Panc1 (cell line): ENCODE measurements at regions not wholly inside any gene's neighbourhood (a gene's known extent, or its start where the extent isn't known, plus 50 kb on each side); places are given as distances from the start of the nearest gene placed in this dataset.

Source experiments
- ATAC-seq: fragments of 200-7000 bp; cut with Tn5 transposase; 2 replicates; pipeline ENCODE4 v1.9.1; 2020; ENCODE audit warnings: mild to moderate bottlenecking, moderate library complexity
- BruUV-seq: library from RNA; stranded (reverse); fragments of 400-500 nt; replicated peaks from 2 replicates; lab custom pipeline; 2021; lab: Mats Ljungman, UMichigan
- CTCF ChIA-PET: fragments of 300-600 bp; sonication (Branson Sonifier 250); formaldehyde crosslinking; loops from one replicate; lab custom pipeline; 2022; ENCODE audit warnings: antibody characterized with exemption; lab: Charles Lee
- POLR2A ChIA-PET: fragments of 300-600 bp; sonication (Branson Sonifier 250); formaldehyde crosslinking; loops from one replicate; lab custom pipeline; 2022; ENCODE audit warnings: antibody characterized with exemption; lab: Charles Lee
- DNase-seq: peaks from one replicate; pipeline ENCODE4 v3.0.0-alpha.2; 2010; ENCODE audit warnings: low read depth, low spot score
- H3K27ac ChIP-seq: 2 replicates; pipeline ENCODE4 v1.5.1; 2011; ENCODE audit warnings: mild to moderate bottlenecking, low read length, inconsistent platforms
- H3K27me3 ChIP-seq: fragments of 200-500 bp; sonication (Bioruptor generic); 2 replicates; pipeline ENCODE4 v1.6.0; 2014; ENCODE audit warnings: low read length, inconsistent platforms; ENCODE audit not compliant: control insufficient read depth, insufficient read depth
- H3K36me3 ChIP-seq: fragments of 200-500 bp; sonication (Bioruptor generic); 2 replicates; pipeline ENCODE4 v1.5.1; 2014; ENCODE audit warnings: inconsistent platforms, mild to moderate bottlenecking, low read length, moderate library complexity; ENCODE audit not compliant: control insufficient read depth, insufficient read depth
- H3K4me1 ChIP-seq: 2 replicates; pipeline ENCODE4 v1.5.1; 2011; ENCODE audit warnings: inconsistent platforms, mild to moderate bottlenecking, low read length, moderate library complexity; ENCODE audit not compliant: control insufficient read depth, insufficient read depth
- H3K4me3 ChIP-seq, 2 experiments: 2 replicates each; pipeline ENCODE4 v1.5.1; 2011 to 2012; ENCODE audit warnings: low read depth in 2 of 2, low read length in 2 of 2, mild to moderate bottlenecking in 2 of 2, inconsistent platforms in 1 of 2, moderate library complexity in 1 of 2
- H3K9me3 ChIP-seq: fragments of 200-500 bp; sonication (Bioruptor generic); 2 replicates; pipeline ENCODE4 v1.5.1; 2014; ENCODE audit warnings: low read depth, mild to moderate bottlenecking, inconsistent platforms, low read length, moderate library complexity; ENCODE audit not compliant: control insufficient read depth, insufficient read depth
- POLR2AphosphoS5 ChIP-seq: IDR thresholded peaks from 2 replicates; pipeline ENCODE4 v1.6.1; 2012; ENCODE audit warnings: mild to moderate bottlenecking, low read depth, low read length, moderate library complexity
- SIN3A ChIP-seq: IDR thresholded peaks from 2 replicates; pipeline ENCODE4 v1.6.1; 2012; ENCODE audit warnings: low read depth, mild to moderate bottlenecking, low read length, moderate library complexity, borderline replicate concordance; ENCODE audit not compliant: insufficient read depth
- TCF7L2 ChIP-seq: IDR thresholded peaks from 2 replicates; pipeline ENCODE4 v1.6.1; 2011; ENCODE audit warnings: mild to moderate bottlenecking, low read depth, low read length, inconsistent platforms
- in situ Hi-C: cut with HindIII; loops from 2 replicates; pipeline ENCODE4 v1.10.0; 2016; ENCODE audit warnings: low sequenced_read_pairs, low pct_unique_long_range_greater_than_20kb
- intact Hi-C: fragments of 100-400 bp; cut with micrococcal nuclease; formaldehyde crosslinking; loops from one replicate; pipeline ENCODE4 v1.10.0; 2022; ENCODE audit not compliant: unreplicated experiment
- TF ChIP-seq, protein P1 (sequence below), 2 experiments: IDR thresholded peaks; 2 replicates each; pipeline ENCODE4 v1.6.1; 2011 to 2012; ENCODE audit warnings: low read depth in 2 of 2, control low read depth in 1 of 2, low read length in 1 of 2, mild to moderate bottlenecking in 1 of 2, moderate library complexity in 1 of 2; ENCODE audit not compliant: insufficient read depth in 1 of 2
- TF ChIP-seq, protein P2 (sequence below): fragments of 450-650 bp; IDR thresholded peaks from 2 replicates; pipeline ENCODE4 v1.5.1; 2017; ENCODE audit warnings: mild to moderate bottlenecking

DNA sequence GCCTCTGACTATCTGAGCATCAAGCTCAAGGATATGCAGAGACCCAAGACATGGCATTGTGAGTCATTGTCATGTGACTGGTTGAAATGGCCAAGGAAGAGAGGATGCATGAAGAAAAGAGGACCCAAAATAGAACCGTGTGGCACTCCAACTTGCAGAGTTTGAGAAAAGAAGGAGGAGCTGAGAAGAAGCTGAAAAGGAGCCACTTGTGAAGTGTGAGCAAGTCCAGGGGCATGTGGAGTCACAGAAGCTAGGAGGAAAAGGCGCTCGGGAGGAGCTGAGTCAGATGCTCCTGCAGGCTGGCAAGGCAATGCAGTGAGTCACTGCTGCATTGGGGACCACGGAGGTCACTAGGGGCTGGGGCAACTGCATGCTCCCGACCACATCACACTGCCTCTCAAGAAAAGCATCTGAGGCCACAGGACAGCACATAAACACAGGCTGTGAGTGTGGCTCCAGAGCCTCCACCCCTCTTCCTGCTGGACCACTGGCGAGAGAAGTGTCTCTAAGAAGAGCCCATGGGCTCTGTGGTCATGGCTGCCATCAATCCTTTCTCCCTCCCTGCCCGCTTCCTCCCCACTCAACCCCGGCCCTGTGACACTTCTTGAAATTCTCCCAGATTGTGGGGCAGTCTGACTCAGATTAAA is 197.6 kb downstream of the DRD1 start:
- ChIA-PET CTCF (no interaction called here), POLR2A (interaction anchor here (0.6 kb wide), 1 partner anchor 139 kb away, joined by 3 read pairs; no protein-coding TSS in a partner anchor)
- TF ChIP-seq TCF7L2 (no peak), POLR2AphosphoS5 (no peak)
- TF ChIP-seq, protein P1, sequence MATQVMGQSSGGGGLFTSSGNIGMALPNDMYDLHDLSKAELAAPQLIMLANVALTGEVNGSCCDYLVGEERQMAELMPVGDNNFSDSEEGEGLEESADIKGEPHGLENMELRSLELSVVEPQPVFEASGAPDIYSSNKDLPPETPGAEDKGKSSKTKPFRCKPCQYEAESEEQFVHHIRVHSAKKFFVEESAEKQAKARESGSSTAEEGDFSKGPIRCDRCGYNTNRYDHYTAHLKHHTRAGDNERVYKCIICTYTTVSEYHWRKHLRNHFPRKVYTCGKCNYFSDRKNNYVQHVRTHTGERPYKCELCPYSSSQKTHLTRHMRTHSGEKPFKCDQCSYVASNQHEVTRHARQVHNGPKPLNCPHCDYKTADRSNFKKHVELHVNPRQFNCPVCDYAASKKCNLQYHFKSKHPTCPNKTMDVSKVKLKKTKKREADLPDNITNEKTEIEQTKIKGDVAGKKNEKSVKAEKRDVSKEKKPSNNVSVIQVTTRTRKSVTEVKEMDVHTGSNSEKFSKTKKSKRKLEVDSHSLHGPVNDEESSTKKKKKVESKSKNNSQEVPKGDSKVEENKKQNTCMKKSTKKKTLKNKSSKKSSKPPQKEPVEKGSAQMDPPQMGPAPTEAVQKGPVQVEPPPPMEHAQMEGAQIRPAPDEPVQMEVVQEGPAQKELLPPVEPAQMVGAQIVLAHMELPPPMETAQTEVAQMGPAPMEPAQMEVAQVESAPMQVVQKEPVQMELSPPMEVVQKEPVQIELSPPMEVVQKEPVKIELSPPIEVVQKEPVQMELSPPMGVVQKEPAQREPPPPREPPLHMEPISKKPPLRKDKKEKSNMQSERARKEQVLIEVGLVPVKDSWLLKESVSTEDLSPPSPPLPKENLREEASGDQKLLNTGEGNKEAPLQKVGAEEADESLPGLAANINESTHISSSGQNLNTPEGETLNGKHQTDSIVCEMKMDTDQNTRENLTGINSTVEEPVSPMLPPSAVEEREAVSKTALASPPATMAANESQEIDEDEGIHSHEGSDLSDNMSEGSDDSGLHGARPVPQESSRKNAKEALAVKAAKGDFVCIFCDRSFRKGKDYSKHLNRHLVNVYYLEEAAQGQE (IDR thresholded peaks at IDR 0.05; ENCODE audit: insufficient read depth in 1 of 2, low read depth in 2 of 2, low read length in 1 of 2), result no peak
- TF ChIP-seq, protein P2, sequence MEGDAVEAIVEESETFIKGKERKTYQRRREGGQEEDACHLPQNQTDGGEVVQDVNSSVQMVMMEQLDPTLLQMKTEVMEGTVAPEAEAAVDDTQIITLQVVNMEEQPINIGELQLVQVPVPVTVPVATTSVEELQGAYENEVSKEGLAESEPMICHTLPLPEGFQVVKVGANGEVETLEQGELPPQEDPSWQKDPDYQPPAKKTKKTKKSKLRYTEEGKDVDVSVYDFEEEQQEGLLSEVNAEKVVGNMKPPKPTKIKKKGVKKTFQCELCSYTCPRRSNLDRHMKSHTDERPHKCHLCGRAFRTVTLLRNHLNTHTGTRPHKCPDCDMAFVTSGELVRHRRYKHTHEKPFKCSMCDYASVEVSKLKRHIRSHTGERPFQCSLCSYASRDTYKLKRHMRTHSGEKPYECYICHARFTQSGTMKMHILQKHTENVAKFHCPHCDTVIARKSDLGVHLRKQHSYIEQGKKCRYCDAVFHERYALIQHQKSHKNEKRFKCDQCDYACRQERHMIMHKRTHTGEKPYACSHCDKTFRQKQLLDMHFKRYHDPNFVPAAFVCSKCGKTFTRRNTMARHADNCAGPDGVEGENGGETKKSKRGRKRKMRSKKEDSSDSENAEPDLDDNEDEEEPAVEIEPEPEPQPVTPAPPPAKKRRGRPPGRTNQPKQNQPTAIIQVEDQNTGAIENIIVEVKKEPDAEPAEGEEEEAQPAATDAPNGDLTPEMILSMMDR, result no peak
- in situ Hi-C loops, result no loop called here
- no peaks in the 10 kb centered on the region for H3K36me3 ChIP-seq
- no peaks in the 10 kb centered on the region for H3K9me3 ChIP-seq
- peak; percentile 72 for DNase-seq
- H3K27me3 ChIP-seq, result no peaks in the 10 kb centered on the region
- ATAC-seq, result peak; percentile 92
- BruUV-seq, result no TSS peak
- intact Hi-C loops, result no loop called here
- H3K27ac ChIP-seq, result no peak overlapping the region
- no peak overlapping the region for H3K4me3 ChIP-seq
- no peaks in the 10 kb centered on the region for H3K4me1 ChIP-seq

DNA sequence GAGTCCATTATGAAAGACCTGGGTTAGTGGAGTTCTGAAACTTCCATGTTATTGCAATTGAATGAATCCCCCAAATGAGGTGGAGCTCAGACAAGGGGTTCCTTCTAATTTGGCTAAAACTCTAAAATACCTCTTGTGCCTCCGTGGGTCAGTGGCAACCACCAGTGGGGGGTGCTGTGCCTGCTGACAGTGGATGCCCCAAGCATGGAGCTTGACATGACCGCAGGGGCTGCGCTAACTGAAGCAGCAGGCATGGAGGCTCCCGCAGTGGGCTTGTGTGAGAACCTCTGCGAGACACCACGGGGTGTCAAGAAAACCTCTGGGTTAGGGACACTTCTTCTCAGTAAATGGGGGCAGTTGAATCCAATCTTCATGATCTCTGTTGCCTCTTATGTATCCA is 200.5 kb downstream of the DRD1 start:
- ATAC-seq (no peak), DNase-seq (no peak)
- BruUV-seq, result no TSS peak
- in situ Hi-C loops (no loop called here), intact Hi-C loops (no loop called here)
- Histone ChIP-seq H3K36me3 (no peaks in the 10 kb centered on the region), H3K4me1 (no peaks in the 10 kb centered on the region), H3K4me3 (no peak overlapping the region), H3K9me3 (no peaks in the 10 kb centered on the region), H3K27me3 (no peaks in the 10 kb centered on the region), H3K27ac (no peak overlapping the region)
- ChIA-PET POLR2A (no interaction called here), CTCF (interaction anchor here (0.7 kb wide), 1 partner anchor 127 kb away, joined by 3 read pairs; no protein-coding TSS in a partner anchor)
- TF ChIP-seq, protein P2, result no peak
- TF ChIP-seq TCF7L2 (no peak), POLR2AphosphoS5 (no peak), SIN3A (no peak)
- TF ChIP-seq, protein P1 (IDR thresholded peaks at IDR 0.05; ENCODE audit: insufficient read depth in 1 of 2, low read depth in 2 of 2, low read length in 1 of 2), result no peak
